Ovary (tissue), 3 donors: ENCODE measurements at regions not wholly inside any gene's neighbourhood (a gene's known extent, or its start where the extent isn't known, plus 50 kb on each side); places are given as distances from the start of the nearest gene placed in this dataset.

ENCODE experiments used
- CTCF ChIP-seq, 3 donors: fragments of 450-650 bp in 2 of 3; fragments of 200-600 bp in 1 of 3; IDR thresholded peaks; one replicate each; pipeline versions ENCODE4 v1.5.1 to v1.8.0; 2016 to 2022; ENCODE audit warnings: antibody characterized with exemption in 3 of 3, mild to moderate bottlenecking in 1 of 3
- POLR2A ChIP-seq: fragments of 450-650 bp; IDR thresholded peaks from one replicate; pipeline ENCODE4 v1.6.1; 2017; ENCODE audit warnings: antibody characterized with exemption, mild to moderate bottlenecking, moderate library complexity
- donor health status: DM: no; HTN: no; CAD: no.

GRCh38 chr16:49937886-49938285 lies 82.0 kb upstream of the ZNF423 start:
- TF ChIP-seq CTCF (IDR thresholded peaks at IDR 0.05) (no peak), POLR2A (no peak)
